GM10266 (cell line): ENCODE measurements at regions not wholly inside any gene's neighbourhood (a gene's known extent, or its start where the extent isn't known, plus 50 kb on each side); places are given as distances from the start of the nearest gene placed in this dataset.
A peak's percentile ranks its signal among the peaks of the same experiment; 100 is the strongest.
"Not testable (repeated sequence)": the region's sequence is repeated elsewhere in the genome, so short reads cannot be mapped to it uniquely, and the experiment has no call there.

Experiments used
- DNase-seq: peaks from one replicate; pipeline ENCODE4 v3.0.0; 2012; ENCODE audit errors: extremely low spot score
- TF ChIP-seq, protein P1 (sequence below): IDR thresholded peaks from 2 replicates; pipeline ENCODE4 v1.5.1; 2012; ENCODE audit warnings: mild to moderate bottlenecking, low read depth; ENCODE audit not compliant: control insufficient read depth, insufficient read depth; ENCODE audit errors: missing control alignments

DNA sequence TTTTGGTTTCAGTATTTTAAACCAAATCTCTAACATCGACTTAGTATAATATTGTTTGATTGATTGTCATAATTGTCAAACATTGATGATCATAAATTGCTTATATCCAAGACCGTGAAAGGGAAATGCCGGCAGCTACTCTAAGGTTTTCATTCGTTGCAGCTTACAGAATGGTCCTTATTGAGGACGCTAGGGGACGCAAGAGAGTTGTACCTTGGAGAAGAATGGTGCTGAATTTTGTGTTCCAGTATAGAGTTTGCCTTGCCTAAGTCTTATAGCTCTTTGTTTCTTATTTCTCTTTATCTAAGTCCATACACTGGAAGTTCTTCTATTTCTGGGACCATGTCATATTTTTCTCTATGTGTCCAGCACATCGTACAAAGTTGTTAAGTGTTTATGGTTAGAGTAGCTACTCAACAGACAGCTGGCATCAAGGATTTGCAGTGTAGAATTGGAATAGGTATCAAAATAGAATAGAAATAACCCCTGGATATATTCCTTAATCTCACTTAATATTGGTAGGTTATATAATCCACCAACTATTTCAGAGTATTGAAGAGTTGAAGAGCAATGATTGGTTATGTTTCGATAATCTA, 67.4 kb upstream of the GPR39 start:
- not testable (repeated sequence) for DNase-seq
- TF ChIP-seq, protein P1, sequence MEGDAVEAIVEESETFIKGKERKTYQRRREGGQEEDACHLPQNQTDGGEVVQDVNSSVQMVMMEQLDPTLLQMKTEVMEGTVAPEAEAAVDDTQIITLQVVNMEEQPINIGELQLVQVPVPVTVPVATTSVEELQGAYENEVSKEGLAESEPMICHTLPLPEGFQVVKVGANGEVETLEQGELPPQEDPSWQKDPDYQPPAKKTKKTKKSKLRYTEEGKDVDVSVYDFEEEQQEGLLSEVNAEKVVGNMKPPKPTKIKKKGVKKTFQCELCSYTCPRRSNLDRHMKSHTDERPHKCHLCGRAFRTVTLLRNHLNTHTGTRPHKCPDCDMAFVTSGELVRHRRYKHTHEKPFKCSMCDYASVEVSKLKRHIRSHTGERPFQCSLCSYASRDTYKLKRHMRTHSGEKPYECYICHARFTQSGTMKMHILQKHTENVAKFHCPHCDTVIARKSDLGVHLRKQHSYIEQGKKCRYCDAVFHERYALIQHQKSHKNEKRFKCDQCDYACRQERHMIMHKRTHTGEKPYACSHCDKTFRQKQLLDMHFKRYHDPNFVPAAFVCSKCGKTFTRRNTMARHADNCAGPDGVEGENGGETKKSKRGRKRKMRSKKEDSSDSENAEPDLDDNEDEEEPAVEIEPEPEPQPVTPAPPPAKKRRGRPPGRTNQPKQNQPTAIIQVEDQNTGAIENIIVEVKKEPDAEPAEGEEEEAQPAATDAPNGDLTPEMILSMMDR, result peak; percentile 38

DNA sequence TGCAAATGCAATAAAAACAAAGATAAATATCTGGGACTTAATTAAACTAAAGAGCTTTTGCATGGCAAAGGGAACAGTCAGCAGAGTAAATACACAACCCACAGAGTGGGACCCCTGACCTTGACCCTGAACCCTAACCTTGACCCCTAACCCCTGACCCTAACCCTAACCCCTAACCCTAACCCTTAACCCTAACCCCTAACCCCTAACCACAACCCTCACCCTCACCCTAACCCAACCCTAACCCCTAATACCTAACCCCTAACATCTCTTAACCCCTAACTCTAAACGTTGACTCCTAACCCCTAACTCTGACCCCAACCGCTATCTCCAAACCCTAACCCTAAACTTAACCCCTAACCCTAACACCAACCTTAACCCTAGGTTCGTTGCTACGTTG, 64.9 kb upstream of the GPR39 start:
- DNase-seq, result not testable (repeated sequence)

DNA sequence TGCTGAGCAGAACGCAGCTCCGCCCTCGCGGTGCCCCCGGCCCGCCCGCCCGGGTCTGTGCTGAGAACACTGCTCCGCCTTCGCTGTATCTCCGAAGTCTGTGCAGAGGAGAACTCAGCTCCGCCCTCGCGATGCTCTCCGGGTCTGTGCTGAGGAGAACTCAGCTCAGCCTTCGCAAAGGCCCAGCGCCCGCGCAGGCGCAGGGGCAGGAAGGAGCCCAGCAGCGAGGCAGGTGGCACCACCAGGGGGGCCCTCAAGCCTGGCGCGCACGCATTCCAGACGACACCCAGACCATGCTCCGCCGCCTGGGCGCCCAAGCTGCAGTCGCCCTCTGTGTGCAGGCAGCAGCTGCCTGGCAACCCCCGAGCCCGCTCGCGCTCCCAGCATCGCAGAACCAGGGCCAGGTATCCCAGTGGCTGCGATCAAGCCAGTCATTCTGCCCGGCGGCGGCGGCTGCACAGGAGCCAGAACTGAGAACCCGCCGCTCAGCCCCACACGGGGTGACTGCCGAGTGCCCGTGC, 64.1 kb upstream of the GPR39 start:
- DNase-seq, result not testable (repeated sequence)

DNA sequence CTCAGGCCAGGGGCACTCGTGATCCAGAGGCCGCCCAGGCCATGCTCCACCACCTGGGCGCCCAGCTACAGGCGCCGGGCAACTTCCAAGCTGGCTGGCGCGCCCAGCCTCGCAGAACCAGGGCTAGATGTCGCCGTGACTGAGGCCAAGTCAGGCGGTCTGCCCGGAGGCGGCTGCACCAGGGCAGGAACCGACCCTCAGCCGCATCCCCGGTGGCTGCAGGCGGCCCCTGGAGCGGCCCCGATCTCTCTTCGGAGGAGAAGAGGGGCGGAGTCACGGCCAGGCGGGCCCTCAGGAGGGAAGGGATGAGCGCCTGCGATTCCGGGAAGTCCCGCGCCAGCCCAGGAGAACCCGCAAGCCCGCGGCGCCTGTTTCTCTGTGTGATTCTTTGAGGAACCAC, 63.2 kb upstream of the GPR39 start:
- not testable (repeated sequence) for DNase-seq

DNA sequence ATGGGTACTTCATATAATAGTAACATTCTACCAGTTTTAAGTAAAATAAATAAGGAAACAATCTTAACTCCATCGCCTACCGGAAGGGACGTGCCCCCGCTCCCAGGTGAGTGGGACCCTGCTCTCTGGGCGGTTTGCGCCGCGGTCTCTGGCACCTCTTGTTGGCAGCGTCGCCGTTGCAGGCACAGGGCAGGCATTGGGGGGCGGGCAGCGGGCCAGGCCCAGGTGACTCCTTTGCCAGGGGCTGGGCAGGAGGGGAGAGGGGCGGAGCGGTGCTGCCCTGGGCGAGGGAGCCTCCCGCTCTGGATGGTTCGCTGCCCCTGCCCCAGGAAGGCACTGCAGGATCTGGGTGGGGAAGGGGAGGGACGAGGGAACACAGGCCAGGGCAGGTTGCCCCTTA, 55.6 kb upstream of the GPR39 start:
- DNase-seq, result not testable (repeated sequence)

DNA sequence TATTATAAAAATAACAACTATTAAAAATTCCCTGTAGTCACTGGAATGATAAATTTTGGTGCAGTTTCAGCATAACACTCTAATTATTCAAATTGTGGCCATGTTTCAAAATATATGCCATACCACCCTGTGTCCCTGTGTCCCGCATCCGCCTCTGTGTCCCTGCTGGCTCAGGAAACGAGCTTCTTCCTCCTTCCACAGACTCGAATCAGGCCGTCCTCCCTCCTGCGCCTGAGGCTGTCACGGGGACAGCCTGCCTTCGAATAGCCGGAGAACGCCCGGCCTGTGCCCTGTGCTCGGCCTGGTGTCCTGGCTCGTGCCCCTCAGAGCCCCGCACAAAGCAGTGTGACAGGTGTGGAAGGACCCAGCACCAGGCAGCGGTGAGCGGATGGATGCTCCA, 55.1 kb upstream of the GPR39 start:
- DNase-seq, result not testable (repeated sequence)

DNA sequence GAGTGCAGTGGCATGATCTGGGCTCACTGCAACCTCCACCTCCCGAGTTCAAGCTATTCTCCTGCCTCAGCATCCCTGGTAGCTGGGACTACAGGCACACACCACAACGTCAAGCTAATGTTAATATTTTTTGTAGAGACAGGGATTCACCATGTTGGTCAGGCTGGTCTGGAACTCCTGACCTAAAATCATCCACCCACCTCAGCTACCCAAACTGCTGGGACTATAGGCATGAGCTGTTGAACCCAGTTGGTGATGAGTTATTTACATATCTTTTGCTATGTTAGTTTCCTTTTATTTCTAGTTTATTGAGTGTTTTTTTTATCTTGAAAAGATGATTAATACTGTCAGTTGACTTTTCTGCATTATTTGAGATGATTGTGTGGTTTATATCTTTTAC, 53.3 kb upstream of the GPR39 start:
- DNase-seq, result not testable (repeated sequence)

DNA sequence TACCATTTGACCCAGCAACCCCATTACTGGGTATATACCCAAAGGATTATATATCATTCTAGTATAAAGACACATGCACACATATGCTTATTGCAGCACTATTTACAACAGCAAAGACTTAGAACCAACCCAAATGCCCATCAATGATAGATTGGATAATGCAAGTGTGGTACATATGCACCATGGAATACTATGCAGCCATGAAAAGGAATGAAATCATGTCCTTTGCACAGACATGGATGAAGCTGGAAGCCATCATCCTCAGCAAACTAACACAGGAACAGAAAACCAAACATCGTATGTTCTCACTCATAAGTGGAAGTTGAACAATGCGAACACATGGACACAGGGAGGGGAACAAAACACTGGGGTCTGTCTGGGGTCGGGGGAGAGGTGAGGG, 50.6 kb upstream of the GPR39 start:
- not testable (repeated sequence) for DNase-seq

DNA sequence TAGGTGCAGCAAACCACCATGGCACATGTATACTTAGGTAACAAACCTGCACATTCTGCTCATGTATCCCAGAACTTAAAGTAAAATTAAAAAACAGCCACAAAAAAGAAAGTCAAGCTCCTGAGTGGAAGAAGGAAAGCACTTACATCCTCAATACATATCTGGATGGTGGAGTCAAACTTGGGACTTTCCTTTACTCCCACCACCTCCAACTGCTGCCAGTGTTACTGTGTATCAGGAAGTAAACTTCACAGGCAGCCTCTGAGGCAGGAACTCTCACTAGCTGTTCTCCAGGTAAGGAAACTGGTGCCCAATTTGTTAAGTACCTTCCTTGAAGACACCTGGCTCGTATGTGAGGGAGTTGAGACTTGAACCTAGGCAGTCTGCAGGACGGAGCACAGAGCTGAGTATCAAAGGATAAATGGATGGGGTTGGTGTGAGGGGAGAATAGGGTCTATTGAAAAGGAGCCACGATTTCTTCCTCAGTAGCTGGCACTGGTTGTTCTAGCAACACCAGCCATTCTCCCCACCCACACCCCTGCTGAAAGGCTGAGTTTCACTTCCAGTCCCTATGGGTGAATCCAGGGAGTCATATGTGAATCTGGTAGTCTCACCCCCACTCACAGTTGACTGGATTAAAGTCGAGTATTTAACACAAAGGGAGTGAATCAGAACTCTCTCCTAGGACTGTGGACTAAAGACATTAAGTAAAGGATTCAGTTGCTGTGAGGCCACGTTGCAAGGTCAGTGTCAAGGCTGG, 50.0 kb upstream of the GPR39 start:
- DNase-seq, result no peak
- TF ChIP-seq, protein P1, result no peak
